ENCODE measurements at regions not wholly inside any gene's neighbourhood (a gene's known extent, or its start where the extent isn't known, plus 50 kb on each side); places are given as distances from the start of the nearest gene placed in this dataset.

GRCh38 chr2:173544641-173545363, 190.1 kb downstream of the CDCA7 start:
- no CpG with 5 or more reads among the region's 6 CpGs for WGBS (ENCODE audit: extremely low coverage, insufficient read length, low lambda C conversion rate)
- H3K4ac ChIP-seq (ENCODE audit: low read depth, low read length) = no peak overlapping the region
- H3K79me2 ChIP-seq (ENCODE audit: insufficient read depth, low read length) = no peaks in the 10 kb centered on the region
- H2AFZ ChIP-seq (ENCODE audit: low read length) = no peak overlapping the region
- TF ChIP-seq, protein P1, sequence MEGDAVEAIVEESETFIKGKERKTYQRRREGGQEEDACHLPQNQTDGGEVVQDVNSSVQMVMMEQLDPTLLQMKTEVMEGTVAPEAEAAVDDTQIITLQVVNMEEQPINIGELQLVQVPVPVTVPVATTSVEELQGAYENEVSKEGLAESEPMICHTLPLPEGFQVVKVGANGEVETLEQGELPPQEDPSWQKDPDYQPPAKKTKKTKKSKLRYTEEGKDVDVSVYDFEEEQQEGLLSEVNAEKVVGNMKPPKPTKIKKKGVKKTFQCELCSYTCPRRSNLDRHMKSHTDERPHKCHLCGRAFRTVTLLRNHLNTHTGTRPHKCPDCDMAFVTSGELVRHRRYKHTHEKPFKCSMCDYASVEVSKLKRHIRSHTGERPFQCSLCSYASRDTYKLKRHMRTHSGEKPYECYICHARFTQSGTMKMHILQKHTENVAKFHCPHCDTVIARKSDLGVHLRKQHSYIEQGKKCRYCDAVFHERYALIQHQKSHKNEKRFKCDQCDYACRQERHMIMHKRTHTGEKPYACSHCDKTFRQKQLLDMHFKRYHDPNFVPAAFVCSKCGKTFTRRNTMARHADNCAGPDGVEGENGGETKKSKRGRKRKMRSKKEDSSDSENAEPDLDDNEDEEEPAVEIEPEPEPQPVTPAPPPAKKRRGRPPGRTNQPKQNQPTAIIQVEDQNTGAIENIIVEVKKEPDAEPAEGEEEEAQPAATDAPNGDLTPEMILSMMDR (conservative IDR thresholded peaks at IDR 0.05) = no peak
- no peak overlapping the region for H3K4me2 ChIP-seq (ENCODE audit: insufficient read depth, insufficient read length, low read length)
- H3K4me1 ChIP-seq (ENCODE audit: insufficient read depth, low read length) = no peaks in the 10 kb centered on the region; the same call in 1 of the 2 replicates
- Mint-ChIP-seq H3K36me3 (ENCODE audit: insufficient read depth in 1 of 3, low read depth in 3 of 3) (no peaks in the 10 kb centered on the region), H3K4me1 (peaks cover 9 to 11% of the 10 kb centered on the region in 2 experiments), H3K27ac (no peak overlapping the region; a peak in 1 of 7 replicates), H3K9me3 (no peaks in the 10 kb centered on the region), H3K27me3 (ENCODE audit: low read depth) (no peaks in the 10 kb centered on the region), H3K4me3 (no peak overlapping the region)
- no peak overlapping the region for H3T11ph ChIP-seq (ENCODE audit: low read length)
- no peak overlapping the region for H2AK5ac ChIP-seq (ENCODE audit: insufficient read length, low read length)
- no peak overlapping the region for H4K8ac ChIP-seq (replicated peaks; ENCODE audit: insufficient read length, low read depth, low read length)
- no peaks in the 10 kb centered on the region for H4K20me1 ChIP-seq (ENCODE audit: control insufficient read depth, insufficient read depth, insufficient read length)
- peaks cover 9% of the 10 kb centered on the region for H3K79me1 ChIP-seq (ENCODE audit: insufficient read depth, low read depth, low read length, poor library complexity, severe bottlenecking)
- no peak overlapping the region for H2BK15ac ChIP-seq (ENCODE audit: low read depth, low read length)
- H3K56ac ChIP-seq (ENCODE audit: insufficient read length, low read depth, low read length) = no peak overlapping the region
- H4K91ac ChIP-seq (ENCODE audit: insufficient read length, low read depth, low read length) = no peak overlapping the region
- no peak overlapping the region for H3K14ac ChIP-seq (ENCODE audit: insufficient read depth, low read length)
- H2BK120ac ChIP-seq (ENCODE audit: low read depth, low read length, poor library complexity, severe bottlenecking) = no peak overlapping the region
- no peaks in the 10 kb centered on the region for H3K27me3 ChIP-seq (ENCODE audit: insufficient read depth, low read length)
- no peak overlapping the region for H2BK12ac ChIP-seq (ENCODE audit: insufficient read length, low read depth, low read length)
- H2BK20ac ChIP-seq (ENCODE audit: low read depth, low read length, poor library complexity, severe bottlenecking) = no peak overlapping the region
- H3K23ac ChIP-seq (ENCODE audit: insufficient read length, low read depth, low read length) = no peak overlapping the region
- no peak for DNase-seq
- H4K5ac ChIP-seq (ENCODE audit: insufficient read length, low read depth, low read length) = no peak overlapping the region
- H3K27ac ChIP-seq (ENCODE audit: insufficient read length, low read depth, low read length) = no peak overlapping the region
- H3K18ac ChIP-seq (ENCODE audit: insufficient read length, low read depth, low read length) = no peak overlapping the region
- no peak overlapping the region for H3K9ac ChIP-seq (ENCODE audit: extremely low read depth, insufficient read length, low read length)
- H2BK5ac ChIP-seq (ENCODE audit: insufficient read length, low read length) = no peak overlapping the region
- no peaks in the 10 kb centered on the region for H3K23me2 ChIP-seq (ENCODE audit: insufficient read length, low read depth, low read length, poor library complexity, severe bottlenecking)
- H3K9me3 ChIP-seq (ENCODE audit: control insufficient read depth, low read depth, low read length) = no peaks in the 10 kb centered on the region
